Activated effector memory CD4-positive, alpha-beta T cell treated with Interleukin-2 at 50 U/mL for 16 hours (primary cell): ENCODE measurements at regions not wholly inside any gene's neighbourhood (a gene's known extent, or its start where the extent isn't known, plus 50 kb on each side); places are given as distances from the start of the nearest gene placed in this dataset.

ENCODE experiments used
- DNase-seq: peaks from one replicate; pipeline ENCODE4 v3.0.0-alpha.2; 2020

- no peak for DNase-seq
Observed at GRCh38 chr2:71832388-71832787, 315.3 kb downstream of the CYP26B1 start.

DNA sequence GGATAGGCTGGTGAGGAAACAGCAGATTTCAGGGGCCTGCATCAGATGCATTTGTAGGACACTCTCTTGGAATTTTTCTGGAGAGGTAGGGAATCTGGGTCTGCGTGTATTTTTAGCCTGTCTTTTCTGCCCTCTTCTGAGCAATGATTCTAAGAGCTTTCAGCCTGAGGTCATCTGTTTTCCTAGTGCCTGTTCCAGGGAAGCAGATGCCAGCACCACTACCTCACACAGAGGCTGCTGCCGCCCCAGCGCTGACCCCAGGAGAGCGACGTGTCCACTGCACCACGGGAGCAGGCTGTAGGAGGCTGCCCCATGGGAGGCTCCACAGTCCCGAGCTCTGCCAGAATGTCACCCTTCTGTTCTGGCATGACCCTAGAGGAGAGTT lies 316.5 kb downstream of the CYP26B1 start:
- DNase-seq, result no peak

DNA sequence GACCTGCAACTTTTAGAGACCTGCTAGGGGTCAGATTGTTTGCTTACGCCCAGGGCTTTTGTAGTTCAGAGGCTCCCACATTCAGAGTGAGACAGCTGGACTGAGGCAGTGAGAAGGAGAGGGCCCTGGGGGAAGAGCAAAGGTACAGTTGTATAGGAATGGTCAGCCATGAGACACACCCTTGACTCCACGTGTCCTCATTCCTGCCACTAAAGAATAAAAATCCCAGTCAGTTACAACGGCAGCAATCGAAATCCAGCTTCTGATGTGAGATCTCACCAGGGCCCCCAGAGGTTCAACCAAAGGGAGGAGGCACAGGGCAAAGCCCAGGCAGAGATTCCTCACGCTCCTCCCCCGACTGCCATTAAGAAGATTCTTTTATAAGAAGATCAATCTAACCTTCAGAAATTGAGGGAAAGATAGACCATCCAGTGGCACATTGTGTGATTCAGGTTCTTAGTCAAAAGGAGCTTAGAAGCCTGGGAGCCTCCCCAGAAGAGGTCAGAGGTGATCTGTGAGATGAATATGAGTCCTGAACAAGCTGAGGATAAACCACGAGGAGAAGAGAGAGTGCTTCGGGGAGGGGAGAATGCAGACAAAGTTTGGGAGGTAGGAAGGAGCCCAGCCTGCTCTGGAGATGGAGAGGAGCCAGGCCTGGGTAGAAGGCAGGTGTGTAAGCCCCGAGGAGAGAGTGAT lies 317.0 kb downstream of the CYP26B1 start:
- no peak for DNase-seq

DNA sequence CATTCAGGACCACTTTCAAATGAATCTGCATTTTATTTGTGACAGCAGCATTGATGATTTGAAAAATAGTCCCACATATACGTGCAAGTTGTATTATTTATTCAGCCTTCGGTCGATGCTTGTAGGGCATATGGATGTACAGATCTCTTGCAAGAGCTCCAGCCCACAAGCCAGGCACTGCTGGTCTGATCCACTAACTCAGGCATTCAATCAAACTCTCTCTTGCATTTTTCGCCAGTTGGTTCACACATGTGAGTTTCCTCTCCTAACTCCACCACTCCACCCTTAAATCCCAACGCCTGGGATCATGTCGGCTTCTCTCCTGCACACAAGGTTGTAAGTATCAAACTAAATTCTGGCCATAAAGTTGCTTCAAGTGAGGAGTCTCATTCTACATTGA lies 318.7 kb downstream of the CYP26B1 start:
- DNase-seq, result no peak

- no peak for DNase-seq
Observed at GRCh38 chr2:71827973-71828372, 319.7 kb downstream of the CYP26B1 start.

GRCh38 chr2:71827524-71827901 lies 320.1 kb downstream of the CYP26B1 start:
- DNase-seq, result no peak

GRCh38 chr2:71826826-71827523 lies 320.7 kb downstream of the CYP26B1 start:
- no peak for DNase-seq

- DNase-seq, result no peak
Observed at GRCh38 chr2:71826299-71826698, 321.4 kb downstream of the CYP26B1 start.

- no peak for DNase-seq
Observed at GRCh38 chr2:71824436-71824835, 323.2 kb downstream of the CYP26B1 start.

GRCh38 chr2:71823526-71823925 lies 324.1 kb downstream of the CYP26B1 start:
- DNase-seq, result no peak

GRCh38 chr2:71822463-71822862 lies 325.2 kb downstream of the CYP26B1 start:
- no peak for DNase-seq

GRCh38 chr2:71821856-71822255 lies 325.8 kb downstream of the CYP26B1 start:
- DNase-seq, result no peak

- no peak for DNase-seq
Observed at GRCh38 chr2:71816815-71817214, 330.8 kb downstream of the CYP26B1 start.

- no peak for DNase-seq
Observed at GRCh38 chr2:71815701-71816474, 331.8 kb downstream of the CYP26B1 start.

DNA sequence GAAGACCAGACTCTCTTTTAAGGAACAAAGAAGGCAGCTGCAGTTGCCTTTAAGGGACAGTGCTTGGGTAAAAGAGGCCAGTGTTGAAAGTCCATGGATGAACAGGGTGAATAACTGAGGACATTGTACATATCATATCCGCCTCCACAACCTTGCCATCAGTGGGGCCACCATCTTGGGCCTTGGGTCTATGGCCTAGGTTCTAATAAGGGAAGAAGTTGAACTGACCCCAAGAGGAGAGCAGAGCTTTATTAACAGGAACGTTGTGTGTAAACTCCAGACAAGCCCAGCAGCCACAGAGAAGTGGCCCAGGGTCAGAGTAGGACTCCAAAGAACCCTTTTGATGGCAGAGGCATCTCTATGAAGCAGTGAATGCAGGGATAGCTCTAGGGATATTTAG lies 332.8 kb downstream of the CYP26B1 start:
- DNase-seq, result no peak

DNA sequence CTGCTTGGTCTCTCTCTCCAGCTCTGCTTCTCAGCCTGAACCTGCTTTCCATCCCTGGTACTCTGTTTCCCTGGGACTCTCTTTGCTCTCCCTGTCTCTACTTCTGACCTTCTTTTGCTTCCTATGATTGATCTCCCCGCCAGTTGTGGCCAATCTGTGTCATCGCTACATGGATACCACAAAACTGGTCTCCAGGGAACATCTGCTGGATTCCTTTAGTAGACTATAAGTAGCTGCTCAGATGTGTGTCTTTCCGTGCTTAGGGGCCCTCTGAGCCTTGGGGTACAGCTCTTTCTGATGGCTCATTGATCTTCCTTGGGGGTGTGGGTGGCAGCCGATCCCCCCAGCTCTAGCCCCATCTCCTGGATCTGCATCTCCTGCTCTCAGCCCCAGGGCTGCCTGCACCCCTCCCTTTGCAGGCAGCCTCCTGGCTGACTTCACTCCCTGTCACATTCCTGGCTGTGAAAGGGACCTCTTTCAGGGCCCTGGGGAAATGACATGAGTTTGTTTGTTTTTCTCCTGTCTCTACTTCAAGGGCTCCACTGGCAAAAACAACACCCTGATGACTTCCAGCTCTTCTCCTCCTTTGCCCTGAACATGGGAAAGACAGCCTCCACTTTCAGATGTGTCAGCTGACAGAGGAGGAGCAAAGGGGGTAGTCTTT lies 333.7 kb downstream of the CYP26B1 start:
- no peak for DNase-seq

DNA sequence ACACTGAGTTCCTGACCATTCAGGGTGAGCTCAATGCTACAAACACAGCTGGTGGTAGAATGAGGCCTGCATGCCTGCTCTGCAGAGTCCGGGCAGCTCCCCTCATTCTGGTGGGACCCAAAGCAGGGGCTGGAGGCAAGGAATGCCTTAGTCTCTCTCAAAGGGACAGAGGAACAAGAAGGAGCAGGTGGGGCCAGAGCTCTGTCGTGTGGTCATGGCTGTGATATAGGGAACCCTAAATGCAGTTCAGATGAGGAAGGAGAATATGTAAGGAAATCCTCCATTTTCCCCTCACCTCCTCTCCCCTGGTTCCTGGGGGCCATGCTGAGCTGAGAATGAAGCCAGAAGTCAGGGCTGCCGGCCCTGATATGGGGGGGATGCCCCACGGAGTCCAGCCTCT lies 334.3 kb downstream of the CYP26B1 start:
- DNase-seq, result no peak

DNA sequence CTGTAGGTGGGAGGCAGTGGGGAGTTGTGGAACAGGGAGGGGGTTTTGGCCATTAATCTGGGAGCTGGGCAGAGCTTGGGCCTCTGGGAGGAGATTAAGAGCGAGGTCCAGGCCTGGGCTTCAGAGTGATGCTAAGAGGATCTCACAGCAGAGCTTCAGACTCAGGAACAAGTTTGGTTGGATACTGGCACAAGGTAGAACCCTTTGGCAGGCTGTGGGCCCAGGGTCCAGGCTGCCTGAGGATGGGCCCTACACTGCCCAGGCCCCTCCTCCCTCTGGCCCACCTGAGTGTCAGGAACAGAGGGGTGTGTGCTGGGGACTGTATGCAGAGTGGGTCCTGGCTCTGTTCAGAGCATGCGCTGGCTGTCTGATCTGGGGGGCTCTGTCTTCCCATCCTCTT lies 334.9 kb downstream of the CYP26B1 start:
- DNase-seq, result no peak

DNA sequence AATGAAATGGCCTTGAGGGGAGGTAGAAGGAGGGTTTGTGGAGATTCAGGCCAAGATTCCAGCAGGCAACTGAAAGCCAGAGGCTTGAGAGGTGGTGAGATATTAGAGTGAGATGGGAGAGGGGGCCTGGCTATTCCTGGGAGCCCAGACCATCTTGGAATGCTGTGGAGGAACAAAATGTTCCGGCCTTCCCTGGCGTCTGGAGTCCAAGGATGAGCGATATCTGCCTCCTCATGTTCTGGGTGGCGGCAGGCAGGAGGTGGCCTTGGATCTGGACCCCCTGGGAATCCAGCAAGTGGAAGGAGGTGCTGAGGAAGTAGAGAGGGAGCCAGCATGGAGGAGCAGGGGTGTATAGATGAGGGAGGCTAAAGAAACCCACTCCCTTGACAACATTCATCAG lies 335.9 kb downstream of the CYP26B1 start:
- DNase-seq, result no peak

GRCh38 chr2:71811157-71811556 lies 336.5 kb downstream of the CYP26B1 start:
- no peak for DNase-seq

GRCh38 chr2:71807581-71808451 lies 339.8 kb downstream of the CYP26B1 start:
- DNase-seq, result no peak

DNA sequence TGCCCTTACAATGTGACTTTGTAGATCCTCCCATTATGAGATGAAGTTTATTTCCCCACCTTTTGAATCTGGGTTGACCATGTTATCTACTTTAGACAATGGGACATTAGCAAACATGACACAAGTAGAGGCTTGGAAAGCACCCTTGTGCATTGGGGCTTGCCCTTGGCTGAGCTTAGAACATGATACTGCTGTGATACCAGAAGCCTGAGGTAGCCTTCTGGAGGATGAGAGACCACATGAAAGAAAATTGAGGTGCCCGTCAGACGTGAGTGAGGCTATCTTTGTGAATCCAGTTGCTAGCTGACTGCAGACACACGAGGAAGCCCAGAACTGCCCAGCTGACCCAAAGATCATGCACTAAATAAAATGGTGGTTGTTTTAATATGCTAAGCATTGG lies 341.2 kb downstream of the CYP26B1 start:
- DNase-seq, result no peak
